Kidney epithelial cell (primary cell): ENCODE measurements at regions not wholly inside any gene's neighbourhood (a gene's known extent, or its start where the extent isn't known, plus 50 kb on each side); places are given as distances from the start of the nearest gene placed in this dataset.

Experiments used
- DNase-seq: peaks from one replicate; pipeline ENCODE4 v3.0.0-alpha.2; 2010; ENCODE audit warnings: low read depth
- H3K27me3 ChIP-seq: 2 replicates; pipeline ENCODE4 v1.6.0; 2011; ENCODE audit warnings: low read length; ENCODE audit not compliant: control insufficient read depth, insufficient read depth
- H3K36me3 ChIP-seq: 2 replicates; pipeline ENCODE4 v1.5.1; 2011; ENCODE audit warnings: low read length; ENCODE audit not compliant: control insufficient read depth, insufficient read depth
- H3K4me3 ChIP-seq: 2 replicates; pipeline ENCODE4 v1.5.1; 2011; ENCODE audit warnings: low read depth, mild to moderate bottlenecking, control low read depth, low read length
- TF ChIP-seq, protein P1 (sequence below): IDR thresholded peaks from 2 replicates; pipeline ENCODE4 v1.5.1; 2011; ENCODE audit warnings: mild to moderate bottlenecking, moderate library complexity, low read length, control low read depth, inconsistent platforms; ENCODE audit not compliant: insufficient read depth, poor library complexity, severe bottlenecking

DNA sequence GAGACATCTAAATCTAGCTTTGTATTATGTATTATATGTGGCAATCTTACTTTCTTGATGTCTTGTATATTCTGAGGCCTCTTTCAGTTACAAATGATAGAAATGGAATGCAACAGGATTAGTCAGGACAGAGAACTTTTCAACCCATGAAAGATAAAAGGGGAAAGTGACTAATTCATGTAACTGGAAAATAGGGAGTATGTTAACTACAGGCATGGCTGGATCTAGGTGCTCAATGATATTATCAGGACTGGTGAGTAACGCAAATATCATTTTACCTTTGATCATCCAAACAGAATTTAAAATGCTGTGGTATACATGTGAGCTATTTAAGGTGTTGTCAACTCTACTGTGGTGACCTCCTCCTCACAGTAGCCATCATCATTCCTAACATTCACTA is 215.7 kb upstream of the GLRA1 start:
- no peaks in the 10 kb centered on the region for H3K36me3 ChIP-seq
- no peaks in the 10 kb centered on the region for H3K27me3 ChIP-seq
- no peak overlapping the region for H3K4me3 ChIP-seq
- TF ChIP-seq, protein P1, sequence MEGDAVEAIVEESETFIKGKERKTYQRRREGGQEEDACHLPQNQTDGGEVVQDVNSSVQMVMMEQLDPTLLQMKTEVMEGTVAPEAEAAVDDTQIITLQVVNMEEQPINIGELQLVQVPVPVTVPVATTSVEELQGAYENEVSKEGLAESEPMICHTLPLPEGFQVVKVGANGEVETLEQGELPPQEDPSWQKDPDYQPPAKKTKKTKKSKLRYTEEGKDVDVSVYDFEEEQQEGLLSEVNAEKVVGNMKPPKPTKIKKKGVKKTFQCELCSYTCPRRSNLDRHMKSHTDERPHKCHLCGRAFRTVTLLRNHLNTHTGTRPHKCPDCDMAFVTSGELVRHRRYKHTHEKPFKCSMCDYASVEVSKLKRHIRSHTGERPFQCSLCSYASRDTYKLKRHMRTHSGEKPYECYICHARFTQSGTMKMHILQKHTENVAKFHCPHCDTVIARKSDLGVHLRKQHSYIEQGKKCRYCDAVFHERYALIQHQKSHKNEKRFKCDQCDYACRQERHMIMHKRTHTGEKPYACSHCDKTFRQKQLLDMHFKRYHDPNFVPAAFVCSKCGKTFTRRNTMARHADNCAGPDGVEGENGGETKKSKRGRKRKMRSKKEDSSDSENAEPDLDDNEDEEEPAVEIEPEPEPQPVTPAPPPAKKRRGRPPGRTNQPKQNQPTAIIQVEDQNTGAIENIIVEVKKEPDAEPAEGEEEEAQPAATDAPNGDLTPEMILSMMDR = no peak
- DNase-seq = no peak

DNA sequence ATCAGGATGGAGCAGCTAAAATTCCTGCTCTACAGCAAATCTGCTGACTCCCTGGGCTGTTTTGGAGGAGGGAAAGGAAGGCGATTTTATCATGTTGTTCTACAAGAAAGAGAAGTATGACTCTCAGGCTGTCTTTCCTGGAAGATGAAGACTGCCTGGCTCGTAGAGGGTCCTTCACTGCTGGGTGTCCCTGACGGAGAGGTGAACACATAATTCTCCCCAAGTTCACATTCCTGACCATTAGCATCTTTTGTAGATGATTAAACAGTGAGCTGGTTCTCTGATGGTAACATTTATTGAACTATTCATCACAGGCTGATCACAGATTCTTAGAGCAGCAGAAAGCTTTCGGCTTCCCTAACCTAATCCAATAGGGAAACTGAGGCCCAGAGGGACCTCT is 212.4 kb upstream of the GLRA1 start:
- no peaks in the 10 kb centered on the region for H3K27me3 ChIP-seq
- H3K36me3 ChIP-seq = no peaks in the 10 kb centered on the region
- TF ChIP-seq, protein P1 = no peak
- no peak overlapping the region for H3K4me3 ChIP-seq
- DNase-seq = no peak

DNA sequence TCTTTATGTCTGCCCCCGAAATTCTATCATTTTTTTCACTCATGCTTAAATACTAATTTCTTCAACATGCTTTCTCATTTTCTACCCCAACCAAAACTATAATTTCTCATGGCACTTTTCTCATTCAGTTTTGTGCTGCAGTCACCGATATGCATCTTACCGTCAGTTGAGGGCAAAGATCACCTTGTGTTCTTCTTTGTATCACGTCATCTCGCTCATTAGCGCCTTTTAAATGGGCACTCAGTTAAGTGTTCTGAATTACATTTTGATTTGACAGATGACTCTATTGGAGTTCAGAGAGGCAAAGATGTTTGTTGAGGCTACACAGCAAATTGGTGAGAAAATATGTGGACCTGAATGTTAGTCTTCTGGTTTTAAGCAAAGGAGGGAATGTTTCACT is 211.7 kb upstream of the GLRA1 start:
- TF ChIP-seq, protein P1 = no peak
- Histone ChIP-seq H3K27me3 (no peaks in the 10 kb centered on the region), H3K36me3 (no peaks in the 10 kb centered on the region), H3K4me3 (no peak overlapping the region)
- no peak for DNase-seq

DNA sequence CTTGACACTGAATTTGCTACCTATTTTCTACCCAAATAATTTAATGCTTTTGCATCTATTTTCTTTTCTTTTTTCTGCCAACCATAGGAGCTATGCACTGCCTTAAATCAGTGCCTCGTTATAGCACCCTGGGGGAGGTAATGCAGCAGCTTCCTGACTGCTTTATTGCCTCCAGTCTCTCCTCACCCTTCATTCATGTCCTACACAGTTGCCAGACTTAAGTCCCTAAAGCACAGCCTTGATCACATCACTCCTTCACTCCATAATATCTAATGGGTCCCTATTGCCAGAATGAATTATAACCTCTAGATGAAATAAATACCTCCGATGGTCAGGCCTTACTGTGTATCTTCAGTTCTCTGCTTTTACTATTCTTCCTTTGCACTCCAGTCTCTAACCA is 211.2 kb upstream of the GLRA1 start:
- no peak for DNase-seq
- Histone ChIP-seq H3K36me3 (no peaks in the 10 kb centered on the region), H3K4me3 (no peak overlapping the region), H3K27me3 (no peaks in the 10 kb centered on the region)
- TF ChIP-seq, protein P1 = no peak

DNA sequence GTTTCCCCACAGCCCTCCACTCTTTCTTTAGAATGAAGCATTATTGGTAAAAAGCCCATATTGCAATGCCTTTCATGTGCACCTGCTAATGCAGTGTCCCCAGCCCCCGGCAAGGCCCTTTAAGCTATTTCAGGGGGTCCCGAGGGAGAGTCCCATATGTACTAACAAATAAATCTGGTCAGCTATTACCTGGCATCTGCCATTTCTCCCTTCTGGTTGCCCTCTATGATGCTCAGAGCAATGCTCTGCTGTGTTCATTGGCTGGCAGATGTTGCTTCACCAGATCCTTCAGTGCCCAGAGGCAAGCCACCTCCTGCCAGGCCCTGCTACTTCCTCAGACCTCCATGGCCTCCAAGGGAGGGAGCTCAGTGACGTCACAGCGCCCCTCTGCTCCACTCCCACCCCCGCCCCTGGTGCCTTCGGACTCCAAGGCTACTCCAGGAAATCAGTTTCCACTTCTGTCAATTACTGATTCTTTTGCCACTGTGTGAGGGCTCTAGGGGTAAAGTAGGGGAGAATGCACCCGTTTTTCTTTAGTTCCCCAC is 201.1 kb upstream of the GLRA1 start:
- Histone ChIP-seq H3K4me3 (no peak overlapping the region), H3K36me3 (no peaks in the 10 kb centered on the region), H3K27me3 (no peaks in the 10 kb centered on the region)
- TF ChIP-seq, protein P1 = no peak
- DNase-seq = no peak

DNA sequence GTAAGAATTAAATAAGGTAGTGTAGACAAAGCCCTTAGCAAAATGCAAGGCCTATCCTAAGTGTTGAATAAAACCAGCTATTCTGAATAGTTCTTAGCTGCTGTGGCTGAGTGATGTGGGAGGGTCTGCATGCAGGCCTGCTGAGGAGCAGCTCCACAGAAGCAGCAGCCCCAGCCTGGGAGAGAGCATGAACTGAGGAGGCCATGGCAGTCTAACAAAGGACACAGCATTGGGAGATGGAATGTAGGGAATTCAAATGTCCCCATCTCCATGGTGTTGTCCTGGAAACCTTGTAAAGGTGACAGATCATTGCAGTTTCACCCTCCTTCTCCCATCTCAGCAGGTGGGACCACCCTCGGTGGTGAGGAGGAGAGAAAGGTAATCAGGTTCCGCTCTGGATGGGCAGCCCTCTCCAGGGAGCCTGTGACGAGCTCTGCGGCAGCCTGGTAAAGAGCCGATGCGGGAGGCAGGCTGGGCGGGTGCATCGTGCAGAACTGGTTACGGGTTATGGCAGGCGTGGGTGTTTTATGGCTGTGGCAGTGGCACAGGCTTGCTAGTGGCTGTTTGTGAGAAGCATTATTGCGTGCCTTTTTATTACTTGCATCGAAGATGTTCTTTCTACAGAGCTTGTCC is 199.9 kb upstream of the GLRA1 start:
- Histone ChIP-seq H3K36me3 (no peaks in the 10 kb centered on the region), H3K4me3 (no peak overlapping the region), H3K27me3 (no peaks in the 10 kb centered on the region)
- TF ChIP-seq, protein P1 = no peak
- no peak for DNase-seq
